Rectal smooth muscle tissue (tissue), 1 donor: ENCODE measurements at regions not wholly inside any gene's neighbourhood (a gene's known extent, or its start where the extent isn't known, plus 50 kb on each side); places are given as distances from the start of the nearest gene placed in this dataset.

Experiments used
- H3K27ac ChIP-seq: one replicate; pipeline ENCODE4 v1.7.0; 2013; ENCODE audit warnings: low read depth, low read length, inconsistent platforms
- H3K27me3 ChIP-seq: one replicate; pipeline ENCODE4 v1.7.0; 2013; ENCODE audit warnings: low read length; ENCODE audit not compliant: control insufficient read depth, insufficient read depth
- H3K36me3 ChIP-seq: one replicate; pipeline ENCODE4 v1.7.0; 2013; ENCODE audit warnings: low read length; ENCODE audit not compliant: control insufficient read depth, insufficient read depth
- H3K4me1 ChIP-seq: one replicate; pipeline ENCODE4 v1.7.0; 2013; ENCODE audit warnings: low read length; ENCODE audit not compliant: control insufficient read depth, insufficient read depth
- H3K4me3 ChIP-seq: one replicate; pipeline ENCODE4 v1.7.0; 2013; ENCODE audit warnings: low read length
- H3K9ac ChIP-seq: one replicate; pipeline ENCODE4 v1.7.0; 2013; ENCODE audit warnings: low read length

DNA sequence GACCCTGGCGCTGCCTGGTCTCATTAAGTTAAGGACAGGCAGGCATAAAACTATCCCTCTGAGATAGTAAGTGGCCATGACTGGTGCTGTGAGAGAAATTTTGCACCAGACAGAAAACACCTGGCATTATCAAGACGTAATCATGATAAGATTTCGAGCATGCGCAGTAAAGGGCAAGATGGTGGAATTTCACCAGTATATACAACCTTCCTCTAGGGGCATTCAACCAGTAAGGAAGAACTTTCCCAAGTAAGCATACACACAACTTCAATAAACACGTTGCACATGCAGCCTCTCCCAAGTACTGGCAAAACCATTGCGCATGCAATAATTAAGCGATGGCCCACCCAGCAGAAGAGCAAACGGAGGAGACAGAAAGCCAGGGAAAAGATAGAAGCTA is 1376.4 kb upstream of the CRIM1 start:
- no peaks in the 10 kb centered on the region for H3K4me1 ChIP-seq
- no peaks in the 10 kb centered on the region for H3K36me3 ChIP-seq
- H3K27me3 ChIP-seq: no peaks in the 10 kb centered on the region
- no peak overlapping the region for H3K27ac ChIP-seq
- no peak overlapping the region for H3K4me3 ChIP-seq
- H3K9ac ChIP-seq: no peak overlapping the region

DNA sequence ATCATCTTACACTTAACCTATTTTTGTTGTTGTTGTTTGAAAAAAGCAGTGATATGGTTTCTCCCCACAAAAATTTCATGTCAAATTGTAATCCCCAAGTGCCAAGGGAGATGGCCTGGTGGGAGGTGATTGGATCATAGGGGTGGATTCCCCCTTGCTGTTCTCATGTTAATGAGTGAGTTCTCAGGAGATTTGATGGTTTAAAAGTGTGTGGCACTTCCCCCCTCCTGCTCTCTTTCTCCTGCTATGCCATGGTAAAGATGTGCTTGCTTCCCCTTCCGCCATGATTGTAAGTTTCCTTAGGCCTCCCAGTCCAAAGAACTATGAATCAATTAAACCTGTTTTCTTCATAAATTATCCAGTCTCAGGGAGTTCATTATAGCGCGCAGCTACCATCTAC is 1362.7 kb upstream of the FAM98A start:
- Histone ChIP-seq H3K4me3 (no peak overlapping the region), H3K9ac (no peak overlapping the region), H3K36me3 (no peaks in the 10 kb centered on the region), H3K4me1 (no peaks in the 10 kb centered on the region), H3K27ac (no peak overlapping the region), H3K27me3 (no peaks in the 10 kb centered on the region)

DNA sequence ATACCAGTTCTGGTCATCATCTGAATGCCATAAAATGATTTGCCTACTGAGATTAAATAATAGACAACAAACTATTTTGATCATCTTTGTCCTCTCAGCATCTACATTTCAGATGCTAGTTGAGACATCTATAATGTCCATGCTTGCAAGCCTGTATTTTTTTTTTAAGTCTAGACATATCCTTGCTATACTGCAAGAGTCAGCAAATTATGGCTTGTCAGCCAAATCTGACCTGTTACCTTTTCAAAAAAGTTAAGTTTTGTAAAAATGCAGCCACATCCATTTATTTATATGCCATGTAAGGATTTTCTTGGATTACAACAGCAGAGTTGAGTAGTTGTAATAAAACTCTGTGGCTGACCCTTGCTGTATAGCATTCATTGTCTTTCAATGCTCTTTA is 1355.7 kb upstream of the FAM98A start:
- H3K27me3 ChIP-seq: no peaks in the 10 kb centered on the region
- no peaks in the 10 kb centered on the region for H3K36me3 ChIP-seq
- no peak overlapping the region for H3K9ac ChIP-seq
- H3K4me1 ChIP-seq: no peaks in the 10 kb centered on the region
- H3K4me3 ChIP-seq: no peak overlapping the region
- H3K27ac ChIP-seq: no peak overlapping the region

DNA sequence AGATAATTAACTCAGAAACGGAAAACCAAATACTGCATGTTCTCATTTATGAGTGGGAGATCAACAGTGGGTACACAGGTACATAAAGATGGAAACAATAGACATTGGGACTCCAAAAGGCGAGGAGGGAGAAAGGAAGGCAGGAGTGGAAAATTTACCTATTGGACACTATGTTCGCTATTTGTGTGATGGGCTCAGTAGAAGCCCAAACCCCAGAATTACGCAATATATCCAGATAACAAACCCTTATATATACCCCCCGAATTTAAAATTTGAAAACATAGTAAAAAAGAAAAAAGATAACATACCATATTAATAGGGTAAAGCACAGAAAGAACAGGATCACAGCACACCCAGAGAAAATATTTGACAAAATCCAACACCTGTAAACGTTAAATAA is 1351.7 kb upstream of the FAM98A start:
- Histone ChIP-seq H3K27ac (no peak overlapping the region), H3K4me3 (no peak overlapping the region), H3K9ac (no peak overlapping the region), H3K4me1 (no peaks in the 10 kb centered on the region), H3K27me3 (no peaks in the 10 kb centered on the region), H3K36me3 (no peaks in the 10 kb centered on the region)

DNA sequence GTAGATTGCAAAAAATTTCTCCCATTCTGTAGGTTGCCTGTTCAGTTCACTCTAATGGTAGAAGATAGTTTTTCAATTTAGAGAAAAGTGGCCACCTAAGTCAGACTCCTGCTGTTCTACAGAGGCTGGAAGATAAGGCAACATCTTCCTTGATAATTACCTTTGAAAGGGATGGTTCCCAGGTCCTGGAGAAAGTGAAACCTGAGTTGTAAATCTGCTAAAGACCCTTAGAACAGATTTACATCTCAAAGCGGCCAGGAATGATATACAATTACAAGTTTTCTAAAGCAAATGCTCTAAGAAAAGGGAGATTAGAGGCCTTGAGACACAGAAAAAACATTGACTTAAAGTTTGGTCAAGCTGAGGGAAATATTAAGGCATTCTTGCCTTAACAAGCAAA is 1350.2 kb upstream of the FAM98A start:
- Histone ChIP-seq H3K4me1 (no peaks in the 10 kb centered on the region), H3K27me3 (no peaks in the 10 kb centered on the region), H3K4me3 (no peak overlapping the region), H3K27ac (no peak overlapping the region), H3K36me3 (no peaks in the 10 kb centered on the region), H3K9ac (no peak overlapping the region)

DNA sequence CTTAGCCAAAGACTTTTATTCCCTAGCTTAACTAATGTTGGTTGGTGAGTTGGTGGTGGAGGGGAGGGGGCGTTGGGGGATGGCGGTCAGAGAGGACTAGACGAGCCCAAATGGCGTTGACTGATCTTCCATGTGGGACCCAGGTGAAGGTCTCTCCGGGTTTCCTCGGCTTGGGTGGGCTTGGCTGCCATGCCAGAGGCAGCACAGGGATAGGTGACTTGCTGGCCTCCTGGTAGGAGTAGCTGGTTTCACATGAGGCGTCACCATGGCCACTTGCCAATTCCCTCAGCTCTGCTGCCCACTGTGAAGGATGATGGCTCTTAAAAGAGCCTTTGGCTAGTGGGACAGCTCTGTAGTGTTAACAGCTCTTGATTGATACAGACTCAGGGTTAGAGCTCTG is 1337.0 kb upstream of the FAM98A start:
- no peaks in the 10 kb centered on the region for H3K27me3 ChIP-seq
- H3K27ac ChIP-seq: no peak overlapping the region
- H3K4me1 ChIP-seq: no peaks in the 10 kb centered on the region
- H3K4me3 ChIP-seq: no peak overlapping the region
- no peaks in the 10 kb centered on the region for H3K36me3 ChIP-seq
- no peak overlapping the region for H3K9ac ChIP-seq

DNA sequence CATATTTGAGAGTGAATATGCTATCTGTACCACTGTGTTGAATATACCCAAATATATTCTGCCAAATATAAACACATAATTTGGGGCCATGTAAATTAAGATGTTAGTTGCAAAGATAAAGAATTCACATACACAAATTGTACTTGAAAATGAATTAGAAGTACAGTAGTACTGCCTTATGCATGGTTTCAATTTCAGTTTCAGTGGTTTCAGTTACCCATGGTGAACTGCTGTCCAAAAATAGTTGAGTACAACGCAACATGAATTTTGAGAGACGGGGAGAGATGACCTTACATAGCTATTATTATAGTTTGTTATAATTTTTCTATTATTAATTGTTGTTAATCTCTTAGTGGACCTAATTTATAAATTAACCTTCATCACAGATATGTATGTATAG is 1313.0 kb upstream of the FAM98A start:
- H3K36me3 ChIP-seq: no peaks in the 10 kb centered on the region
- H3K4me1 ChIP-seq: no peaks in the 10 kb centered on the region
- no peak overlapping the region for H3K4me3 ChIP-seq
- H3K9ac ChIP-seq: no peak overlapping the region
- no peak overlapping the region for H3K27ac ChIP-seq
- no peaks in the 10 kb centered on the region for H3K27me3 ChIP-seq

DNA sequence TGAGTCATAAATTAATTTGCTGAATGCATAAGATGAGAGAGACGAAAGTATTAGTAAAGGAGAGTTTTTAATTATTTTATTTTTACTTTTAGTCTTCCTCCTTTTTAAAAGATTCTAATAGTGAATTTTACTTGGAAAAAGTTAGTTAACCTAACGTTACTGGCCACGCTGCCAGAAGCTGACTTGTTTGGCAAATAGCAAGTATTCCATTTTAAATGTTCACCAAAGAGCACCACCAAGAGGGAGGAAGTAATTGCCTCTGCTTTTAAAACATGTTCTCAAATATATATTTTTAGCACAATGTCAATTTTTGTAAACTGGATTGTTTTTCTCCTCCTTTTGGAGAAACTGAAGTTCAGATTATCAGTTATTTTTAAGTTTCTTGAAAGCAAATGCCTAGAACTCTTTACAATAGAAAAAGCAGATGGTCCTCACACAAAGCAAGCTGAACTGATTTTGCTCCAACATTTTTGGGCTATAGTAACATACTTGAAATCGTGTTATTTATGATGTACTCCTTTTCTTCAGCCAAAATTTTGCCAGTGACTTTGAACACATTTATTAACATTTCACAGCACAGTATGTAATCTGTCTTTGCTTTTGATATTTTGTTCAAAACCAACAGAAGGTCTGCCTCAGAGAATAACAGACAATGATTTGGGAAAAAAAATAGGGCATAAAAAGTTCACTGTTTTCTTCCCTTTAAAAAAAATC is 1311.0 kb upstream of the FAM98A start:
- Histone ChIP-seq H3K36me3 (no peaks in the 10 kb centered on the region), H3K4me3 (no peak overlapping the region), H3K27me3 (no peaks in the 10 kb centered on the region), H3K27ac (no peak overlapping the region), H3K4me1 (no peaks in the 10 kb centered on the region), H3K9ac (no peak overlapping the region)

DNA sequence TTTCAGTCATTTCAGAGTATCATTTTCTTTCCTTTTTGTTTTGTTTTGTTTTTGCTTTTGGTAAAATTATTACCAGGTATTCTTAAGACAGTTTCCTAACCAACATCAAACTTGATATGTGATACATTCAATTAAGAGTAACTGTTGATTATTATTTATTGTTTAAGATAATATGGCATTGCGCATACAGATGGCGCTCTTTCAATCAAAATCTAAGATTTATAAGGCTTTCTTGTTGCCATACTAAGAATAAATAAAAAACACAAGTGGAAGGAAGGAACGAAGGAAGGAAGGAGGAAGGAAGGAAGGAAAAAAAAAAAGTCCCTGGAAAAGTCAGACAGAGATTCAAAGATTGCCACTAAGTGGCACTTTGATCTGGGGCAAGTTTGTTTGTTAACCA is 1308.7 kb upstream of the FAM98A start:
- no peaks in the 10 kb centered on the region for H3K4me1 ChIP-seq
- H3K36me3 ChIP-seq: no peaks in the 10 kb centered on the region
- H3K27ac ChIP-seq: no peak overlapping the region
- H3K27me3 ChIP-seq: no peaks in the 10 kb centered on the region
- H3K9ac ChIP-seq: no peak overlapping the region
- no peak overlapping the region for H3K4me3 ChIP-seq

DNA sequence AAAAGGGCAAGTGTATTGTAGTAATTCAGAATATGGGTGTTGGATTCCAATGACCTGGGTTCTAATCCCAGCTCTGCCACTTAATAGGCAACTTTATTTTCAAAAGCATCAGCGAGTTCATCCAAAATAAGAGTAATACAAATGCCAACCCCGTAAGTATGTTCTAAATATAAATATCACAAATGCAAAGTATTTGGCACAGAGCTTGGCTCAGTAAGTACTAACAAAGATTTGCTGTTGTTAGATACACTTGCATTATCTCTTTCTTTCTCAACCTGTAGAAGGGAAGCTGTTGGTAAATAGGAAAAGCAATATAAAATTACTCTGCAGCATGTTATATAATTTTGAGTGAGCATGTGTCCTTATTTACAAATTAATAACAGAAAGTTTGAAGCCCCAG is 1302.6 kb upstream of the FAM98A start:
- Histone ChIP-seq H3K4me1 (peaks cover 2% of the 10 kb centered on the region), H3K4me3 (no peak overlapping the region), H3K27ac (no peak overlapping the region), H3K27me3 (no peaks in the 10 kb centered on the region), H3K9ac (no peak overlapping the region), H3K36me3 (no peaks in the 10 kb centered on the region)

DNA sequence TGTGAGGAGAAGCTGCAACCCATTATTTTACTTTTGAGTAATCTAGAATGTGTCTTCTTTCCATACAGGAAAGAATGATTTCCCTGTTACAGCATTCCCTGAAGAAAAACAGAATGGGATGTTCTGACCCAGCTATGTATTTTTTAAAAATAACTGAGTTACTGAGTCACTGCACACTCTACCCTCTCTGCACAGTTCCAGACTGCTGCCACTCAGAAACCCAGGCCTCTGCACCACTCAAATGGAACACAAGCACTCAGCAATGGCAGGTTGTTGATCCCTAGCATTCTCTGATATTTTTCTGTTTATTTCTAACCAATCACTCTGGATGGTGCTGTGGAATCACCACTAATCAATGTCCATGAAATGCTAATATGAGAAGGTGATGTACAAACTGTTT is 1300.0 kb upstream of the FAM98A start:
- Histone ChIP-seq H3K9ac (no peak overlapping the region), H3K36me3 (no peaks in the 10 kb centered on the region), H3K4me3 (no peak overlapping the region), H3K27me3 (no peaks in the 10 kb centered on the region), H3K27ac (no peak overlapping the region), H3K4me1 (peaks cover 2% of the 10 kb centered on the region)

DNA sequence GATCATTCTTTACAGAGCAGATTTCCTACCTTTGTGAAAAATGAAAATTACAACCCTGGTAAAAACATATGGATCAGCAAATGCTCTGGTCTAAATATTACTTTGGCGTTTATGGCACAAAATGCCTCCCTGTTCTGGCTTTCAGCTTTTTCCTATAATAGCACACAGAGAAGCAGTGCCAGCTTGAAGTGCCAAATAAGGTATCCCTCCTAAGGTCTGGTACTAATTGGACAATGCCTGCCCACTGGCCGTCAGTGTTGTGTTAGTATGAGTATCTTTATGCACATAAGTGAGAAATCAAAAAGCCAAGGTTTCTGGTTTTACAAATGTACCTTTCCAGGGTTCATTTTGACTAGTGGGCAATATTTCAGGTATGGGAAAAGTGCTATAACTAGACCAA is 1293.7 kb upstream of the FAM98A start:
- Histone ChIP-seq H3K27ac (no peak overlapping the region), H3K36me3 (no peaks in the 10 kb centered on the region), H3K4me3 (no peak overlapping the region), H3K27me3 (no peaks in the 10 kb centered on the region), H3K9ac (no peak overlapping the region), H3K4me1 (no peaks in the 10 kb centered on the region)

DNA sequence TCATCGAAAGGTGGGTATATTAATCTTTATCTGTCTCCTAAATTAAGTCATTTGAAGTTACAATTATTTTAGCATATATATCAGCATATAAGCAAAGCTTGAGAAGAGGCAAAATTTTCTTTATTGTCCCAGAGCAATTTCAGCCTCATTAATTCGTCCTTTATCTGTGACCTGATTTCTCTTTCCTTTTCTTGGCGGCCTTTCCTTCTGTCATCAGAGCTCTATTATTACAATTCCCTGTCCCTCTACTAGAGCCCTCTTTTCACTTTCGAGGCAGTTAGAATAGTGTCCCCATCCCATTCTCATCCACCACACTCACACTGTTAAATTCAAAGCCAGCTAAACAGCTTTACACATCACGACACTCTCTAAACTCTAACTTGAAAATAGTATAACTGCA is 1293.2 kb upstream of the FAM98A start:
- H3K27me3 ChIP-seq: no peaks in the 10 kb centered on the region
- H3K4me3 ChIP-seq: no peak overlapping the region
- H3K4me1 ChIP-seq: no peaks in the 10 kb centered on the region
- H3K36me3 ChIP-seq: no peaks in the 10 kb centered on the region
- H3K9ac ChIP-seq: no peak overlapping the region
- H3K27ac ChIP-seq: no peak overlapping the region
